A673 (cell line): ENCODE measurements at regions not wholly inside any gene's neighbourhood (a gene's known extent, or its start where the extent isn't known, plus 50 kb on each side); places are given as distances from the start of the nearest gene placed in this dataset.

Experiments used
- BruUV-seq: library from RNA; stranded (reverse); fragments of 400-500 nt; replicated peaks from 2 replicates; lab custom pipeline; 2021; lab: Mats Ljungman, UMichigan
- CTCF ChIA-PET: fragments of 300-600 bp; sonication (Branson Sonifier 250); formaldehyde crosslinking; loops from one replicate; lab custom pipeline; 2022; ENCODE audit warnings: antibody characterized with exemption; lab: Charles Lee
- POLR2A ChIA-PET: fragments of 300-600 bp; sonication (Branson Sonifier 250); formaldehyde crosslinking; loops from one replicate; lab custom pipeline; 2022; ENCODE audit warnings: antibody characterized with exemption; ENCODE audit not compliant: low non-redundant PET; lab: Charles Lee
- DNase-seq: peaks from one replicate; pipeline ENCODE4 v3.0.0-alpha.2; 2015; ENCODE audit warnings: low spot score
- H3K27ac ChIP-seq: fragments of 200-600 bp; sonication (generic); 2 replicates; pipeline ENCODE4 v1.5.1; 2016; ENCODE audit warnings: mixed run types, low read depth, mild to moderate bottlenecking, mixed read lengths, antibody characterized with exemption, low read length; ENCODE audit not compliant: poor library complexity, severe bottlenecking
- H3K27me3 ChIP-seq: fragments of 200-600 bp; sonication (generic); replicated peaks from 2 replicates; pipeline ENCODE4 v1.6.1; 2017; ENCODE audit warnings: mixed run types, low read depth, mild to moderate bottlenecking, mixed read lengths, antibody characterized with exemption, low read length; ENCODE audit not compliant: insufficient read depth, poor library complexity
- H3K36me3 ChIP-seq: fragments of 200-600 bp; sonication (generic); 2 replicates; pipeline ENCODE4 v1.6.1; 2016; ENCODE audit warnings: mixed run types, mild to moderate bottlenecking, mixed read lengths, antibody characterized with exemption, low read length; ENCODE audit not compliant: insufficient read depth, poor library complexity, severe bottlenecking
- H3K4me1 ChIP-seq: fragments of 200-600 bp; sonication (generic); 2 replicates; pipeline ENCODE4 v1.6.1; 2017; ENCODE audit warnings: mixed run types, mild to moderate bottlenecking, mixed read lengths, antibody characterized with exemption, low read length; ENCODE audit not compliant: insufficient read depth, poor library complexity, severe bottlenecking
- H3K4me3 ChIP-seq: fragments of 200-600 bp; sonication (generic); 2 replicates; pipeline ENCODE4 v1.5.1; 2016; ENCODE audit warnings: low read depth, mixed run types, mild to moderate bottlenecking, mixed read lengths, low read length; ENCODE audit not compliant: poor library complexity, severe bottlenecking
- H3K9me3 ChIP-seq: fragments of 200-600 bp; sonication (generic); 2 replicates; pipeline ENCODE4 v1.6.1; 2016; ENCODE audit warnings: mixed run types, low read depth, mild to moderate bottlenecking, mixed read lengths, antibody characterized with exemption, low read length; ENCODE audit not compliant: poor library complexity, severe bottlenecking
- CTCF ChIP-seq: fragments of 300-800, 200-600 bp; sonication (generic); conservative IDR thresholded peaks from 2 replicates; pipeline ENCODE4 v1.5.1; 2017; ENCODE audit warnings: low read depth, mild to moderate bottlenecking, antibody characterized with exemption, low read length, moderate library complexity, mixed read lengths
- EZH2 ChIP-seq: fragments of 200-600 bp; sonication (generic); IDR thresholded peaks from 2 replicates; pipeline ENCODE4 v1.6.1; 2017; ENCODE audit warnings: borderline replicate concordance, low read depth, mild to moderate bottlenecking, mixed read lengths, antibody characterized with exemption, low read length; ENCODE audit not compliant: poor library complexity, severe bottlenecking
- intact Hi-C: fragments of 100-400 bp; cut with micrococcal nuclease; formaldehyde crosslinking; loops from one replicate; pipeline ENCODE4 v1.10.0; 2022; ENCODE audit not compliant: unreplicated experiment

- TF ChIP-seq EZH2 (no peak), CTCF (no peak)
- POLR2A ChIA-PET = no interaction called here
- intact Hi-C loops = no loop called here
Observed at GRCh38 chr4:125484912-125485311, 170.2 kb downstream of the FAT4 start.

GRCh38 chr4:125486351-125486750 lies 171.6 kb downstream of the FAT4 start:
- intact Hi-C loops = no loop called here
- H3K27ac ChIP-seq = no peak overlapping the region
- no peaks in the 10 kb centered on the region for H3K27me3 ChIP-seq
- CTCF ChIA-PET = no interaction called here
- POLR2A ChIA-PET = no interaction called here
- no peaks in the 10 kb centered on the region for H3K9me3 ChIP-seq
- no peak overlapping the region for H3K4me3 ChIP-seq
- TF ChIP-seq CTCF (no peak), EZH2 (no peak)
- peaks cover 14% of the 10 kb centered on the region for H3K36me3 ChIP-seq
- no peaks in the 10 kb centered on the region for H3K4me1 ChIP-seq
- BruUV-seq = no TSS peak
- no peak for DNase-seq

More at GRCh38 chr4:125484912-125485311, 170.2 kb downstream of the FAT4 start:
- Histone ChIP-seq H3K27ac (no peak overlapping the region), H3K9me3 (no peaks in the 10 kb centered on the region), H3K36me3 (peaks cover 14% of the 10 kb centered on the region), H3K27me3 (no peaks in the 10 kb centered on the region), H3K4me1 (no peaks in the 10 kb centered on the region), H3K4me3 (no peak overlapping the region)
- DNase-seq = no peak
- BruUV-seq = no TSS peak
- CTCF ChIA-PET = no interaction called here

GRCh38 chr4:125489952-125490690 lies 175.4 kb downstream of the FAT4 start:
- Histone ChIP-seq H3K9me3 (no peaks in the 10 kb centered on the region), H3K27ac (no peak overlapping the region), H3K36me3 (peaks cover 3% of the 10 kb centered on the region), H3K4me1 (no peaks in the 10 kb centered on the region), H3K27me3 (no peaks in the 10 kb centered on the region), H3K4me3 (no peak overlapping the region)
- BruUV-seq = no TSS peak
- ChIA-PET CTCF (no interaction called here), POLR2A (no interaction called here)
- TF ChIP-seq CTCF (no peak), EZH2 (no peak)
- DNase-seq = no peak
- intact Hi-C loops = no loop called here
